ENCODE measurements at regions not wholly inside any gene's neighbourhood (a gene's known extent, or its start where the extent isn't known, plus 50 kb on each side); places are given as distances from the start of the nearest gene placed in this dataset.
A peak's percentile ranks its signal among the peaks of the same experiment; 100 is the strongest.
"Not testable (repeated sequence)": the region's sequence is repeated elsewhere in the genome, so short reads cannot be mapped to it uniquely, and the experiment has no call there.

- DNase-seq: no peak
These were observed 52.5 kb downstream of the RHOB start for GRCh38 chr2:20499387-20499786.

GRCh38 chr2:20501974-20502373, 55.1 kb downstream of the RHOB start:
- DNase-seq: peak; percentile 96

GRCh38 chr2:20502496-20502895, 55.6 kb downstream of the RHOB start:
- not testable (repeated sequence) for DNase-seq

- DNase-seq: no peak
These were observed 57.3 kb downstream of the RHOB start for GRCh38 chr2:20504174-20504573.

- DNase-seq: no peak
These were observed 59.4 kb downstream of the RHOB start for GRCh38 chr2:20506201-20506685.

- DNase-seq: peak; percentile 58
These were observed 60.4 kb downstream of the RHOB start for GRCh38 chr2:20507166-20507692.

GRCh38 chr2:20507711-20508110, 60.8 kb downstream of the RHOB start:
- DNase-seq: no peak

GRCh38 chr2:20509301-20509769, 62.5 kb downstream of the RHOB start:
- DNase-seq: no peak

GRCh38 chr2:20509770-20510490, 63.1 kb downstream of the RHOB start:
- no peak for DNase-seq

- no peak for DNase-seq
These were observed 64.3 kb downstream of the RHOB start for GRCh38 chr2:20511130-20511529.

- DNase-seq: no peak
These were observed 65.3 kb downstream of the RHOB start for GRCh38 chr2:20512061-20512605.

GRCh38 chr2:20513946-20514345, 67.1 kb downstream of the RHOB start:
- no peak for DNase-seq

- no peak for DNase-seq
These were observed 67.9 kb downstream of the RHOB start for GRCh38 chr2:20514596-20515269.

GRCh38 chr2:20515290-20516220, 68.7 kb downstream of the RHOB start:
- no peak for DNase-seq

GRCh38 chr2:20516291-20516645, 69.4 kb downstream of the RHOB start:
- DNase-seq: no peak

GRCh38 chr2:20516646-20517341, 69.9 kb downstream of the RHOB start:
- DNase-seq: peak; percentile 43

GRCh38 chr2:20519309-20519708, 72.4 kb downstream of the RHOB start:
- DNase-seq: no peak

GRCh38 chr2:20520128-20520527, 73.3 kb downstream of the RHOB start:
- DNase-seq: no peak

- DNase-seq: no peak
These were observed 74.3 kb downstream of the RHOB start for GRCh38 chr2:20521193-20521592.

- no peak for DNase-seq
These were observed 74.9 kb downstream of the RHOB start for GRCh38 chr2:20521682-20522189.

- no peak for DNase-seq
These were observed 76.4 kb downstream of the RHOB start for GRCh38 chr2:20523073-20523798.
